ENCODE measurements at regions not wholly inside any gene's neighbourhood (a gene's known extent, or its start where the extent isn't known, plus 50 kb on each side); places are given as distances from the start of the nearest gene placed in this dataset.
"Not testable (repeated sequence)": the region's sequence is repeated elsewhere in the genome, so short reads cannot be mapped to it uniquely, and the experiment has no call there.

DNA sequence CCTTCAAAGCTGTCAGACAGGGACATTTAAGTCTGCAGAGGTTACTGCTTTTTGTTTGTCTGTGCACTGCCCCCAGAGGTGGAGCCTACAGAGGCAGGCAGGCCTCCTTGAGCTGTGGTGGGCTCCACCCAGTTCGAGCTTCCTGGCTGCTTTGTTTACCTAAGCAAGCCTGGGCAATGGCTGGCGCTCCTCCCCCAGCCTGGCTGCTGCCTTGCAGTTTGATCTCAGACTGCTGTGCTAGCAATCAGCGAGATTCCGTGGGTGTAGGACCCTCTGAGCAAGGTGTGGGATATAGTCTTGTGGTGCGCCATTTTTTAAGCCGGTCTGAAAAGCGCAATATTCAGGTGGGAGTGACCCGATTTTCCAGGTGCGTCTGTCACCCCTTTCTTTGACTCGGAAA is 166.4 kb downstream of the SHCBP1 start:
- not testable (repeated sequence) for H4K8ac ChIP-seq (ENCODE audit: low read depth, low read length); H3K27me3 ChIP-seq (ENCODE audit: control insufficient read depth in 3 of 3, insufficient read depth in 3 of 3, low read depth in 1 of 3, low read length in 3 of 3); H2AK5ac ChIP-seq (ENCODE audit: low read depth, low read length)

DNA sequence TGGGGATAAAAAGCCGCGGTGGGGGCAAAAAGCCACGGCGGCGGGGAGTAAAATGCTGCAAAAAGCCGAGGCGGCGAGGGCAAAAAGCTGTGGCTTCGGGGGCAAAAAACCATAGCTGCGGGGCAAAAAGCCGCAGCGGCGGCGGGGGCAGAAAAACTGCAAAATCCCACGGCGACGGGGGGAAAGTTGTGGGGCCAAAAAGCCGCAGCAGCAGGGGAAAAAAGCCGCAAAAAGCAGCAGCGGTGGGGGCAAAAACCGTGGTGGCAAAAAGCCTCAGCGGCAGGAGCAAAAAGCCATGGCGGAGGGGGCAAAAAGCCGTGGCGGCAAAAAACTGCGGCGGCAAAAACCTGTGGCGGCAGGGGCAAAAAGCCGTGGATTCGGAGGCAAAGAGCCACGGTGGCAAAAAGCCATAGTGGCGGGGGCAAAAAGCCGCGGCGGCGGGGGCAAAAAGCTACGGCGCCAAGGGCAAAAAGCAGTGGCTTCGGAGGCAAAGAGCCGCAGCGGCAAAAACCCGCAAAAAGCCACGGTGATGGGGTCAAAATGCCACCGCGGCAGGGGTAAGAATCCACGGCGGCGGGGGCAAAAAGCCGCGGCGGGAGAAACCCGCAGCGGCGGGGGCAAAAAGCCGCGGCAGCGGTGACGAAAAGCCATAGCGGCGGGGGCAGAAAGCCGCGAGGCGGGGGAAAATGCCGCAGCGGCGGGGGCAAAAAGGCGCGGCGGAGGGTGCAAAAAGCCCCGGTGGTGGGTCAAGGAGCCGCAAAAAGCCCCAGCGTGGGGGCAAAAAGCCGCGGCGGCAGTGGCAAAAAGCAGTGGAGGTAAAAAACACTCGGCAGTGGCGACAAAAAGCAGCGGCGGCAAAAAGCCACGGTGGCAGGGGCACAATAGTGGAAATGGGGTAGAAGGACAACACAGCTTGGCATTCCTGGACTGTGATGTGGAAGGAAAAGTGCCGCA is 192.8 kb downstream of the SHCBP1 start:
- Histone ChIP-seq H3K27me3 (ENCODE audit: control insufficient read depth in 3 of 3, insufficient read depth in 3 of 3, low read depth in 1 of 3, low read length in 3 of 3) (no peaks in the 10 kb centered on the region), H3K4me3 (ENCODE audit: low read length in 2 of 2) (no peak overlapping the region), H3K27ac (replicated peaks; ENCODE audit: low read length) (no peak overlapping the region), H2AFZ (ENCODE audit: low read length) (no peak overlapping the region), H2BK15ac (ENCODE audit: low read length) (no peak overlapping the region), H4K8ac (ENCODE audit: low read depth, low read length) (no peak overlapping the region), H3K18ac (ENCODE audit: low read length) (no peak overlapping the region), H3K9me3 (replicated peaks in 1 of 2; ENCODE audit: control insufficient read depth in 2 of 2, insufficient read depth in 1 of 2, low read depth in 1 of 2, low read length in 2 of 2) (peaks cover 0 to 1% of the 10 kb centered on the region in 2 donors), H3K4me2 (ENCODE audit: insufficient read depth, low read length, poor library complexity, severe bottlenecking) (no peak overlapping the region), H3K79me1 (ENCODE audit: low read depth, low read length) (no peaks in the 10 kb centered on the region), H3K14ac (ENCODE audit: low read length) (no peak overlapping the region), H2BK12ac (ENCODE audit: low read length) (no peak overlapping the region), H2AK5ac (ENCODE audit: low read depth, low read length) (no peak overlapping the region), H4K91ac (ENCODE audit: low read depth, low read length, poor library complexity) (no peak overlapping the region), H2BK120ac (ENCODE audit: low read depth, low read length) (no peak overlapping the region), H3K36me3 (replicated peaks in 1 of 2; ENCODE audit: control insufficient read depth in 2 of 2, insufficient read depth in 2 of 2, low read length in 2 of 2) (no peaks in the 10 kb centered on the region), H3K9ac (ENCODE audit: low read depth, low read length, poor library complexity) (no peak overlapping the region), H3K4me1 (ENCODE audit: control insufficient read depth in 2 of 2, insufficient read depth in 1 of 2, low read depth in 1 of 2, low read length in 2 of 2) (no peaks in the 10 kb centered on the region), H3K4ac (ENCODE audit: low read length) (no peak overlapping the region), H2BK5ac (ENCODE audit: low read length) (no peak overlapping the region), H3K23ac (ENCODE audit: low read depth, low read length, poor library complexity) (no peak overlapping the region)
- no peak for DNase-seq (ENCODE audit: low spot score)
- no CpG with 5 or more reads among the region's 81 CpGs for WGBS, 2 donors (ENCODE audit: extremely low coverage in 2 of 2, insufficient read length in 2 of 2, insufficient replicate concordance in 1 of 2)

More for the DNA sequence above, 166.4 kb downstream of the SHCBP1 start:
- H4K91ac ChIP-seq (ENCODE audit: low read depth, low read length, poor library complexity); H2BK15ac ChIP-seq (ENCODE audit: low read length); H2AFZ ChIP-seq (ENCODE audit: low read length); H2BK12ac ChIP-seq (ENCODE audit: low read length); H3K23ac ChIP-seq (ENCODE audit: low read depth, low read length, poor library complexity); H3K79me1 ChIP-seq (ENCODE audit: low read depth, low read length); H2BK5ac ChIP-seq (ENCODE audit: low read length); H3K4me1 ChIP-seq (ENCODE audit: control insufficient read depth in 2 of 2, insufficient read depth in 1 of 2, low read depth in 1 of 2, low read length in 2 of 2); H3K4ac ChIP-seq (ENCODE audit: low read length); DNase-seq (ENCODE audit: low spot score); H3K27ac ChIP-seq (replicated peaks; ENCODE audit: low read length); H3K9ac ChIP-seq (ENCODE audit: low read depth, low read length, poor library complexity); H3K4me2 ChIP-seq (ENCODE audit: insufficient read depth, low read length, poor library complexity, severe bottlenecking); H2BK120ac ChIP-seq (ENCODE audit: low read depth, low read length); H3K4me3 ChIP-seq (ENCODE audit: low read length in 2 of 2); H3K9me3 ChIP-seq (replicated peaks in 1 of 2; ENCODE audit: control insufficient read depth in 2 of 2, insufficient read depth in 1 of 2, low read depth in 1 of 2, low read length in 2 of 2); H3K18ac ChIP-seq (ENCODE audit: low read length); H3K36me3 ChIP-seq (replicated peaks in 1 of 2; ENCODE audit: control insufficient read depth in 2 of 2, insufficient read depth in 2 of 2, low read length in 2 of 2); H3K14ac ChIP-seq (ENCODE audit: low read length): not testable (repeated sequence)
- WGBS, 2 donors (ENCODE audit: extremely low coverage in 2 of 2, insufficient read length in 2 of 2, insufficient replicate concordance in 1 of 2), result no CpG with 5 or more reads among the region's 10 CpGs

DNA sequence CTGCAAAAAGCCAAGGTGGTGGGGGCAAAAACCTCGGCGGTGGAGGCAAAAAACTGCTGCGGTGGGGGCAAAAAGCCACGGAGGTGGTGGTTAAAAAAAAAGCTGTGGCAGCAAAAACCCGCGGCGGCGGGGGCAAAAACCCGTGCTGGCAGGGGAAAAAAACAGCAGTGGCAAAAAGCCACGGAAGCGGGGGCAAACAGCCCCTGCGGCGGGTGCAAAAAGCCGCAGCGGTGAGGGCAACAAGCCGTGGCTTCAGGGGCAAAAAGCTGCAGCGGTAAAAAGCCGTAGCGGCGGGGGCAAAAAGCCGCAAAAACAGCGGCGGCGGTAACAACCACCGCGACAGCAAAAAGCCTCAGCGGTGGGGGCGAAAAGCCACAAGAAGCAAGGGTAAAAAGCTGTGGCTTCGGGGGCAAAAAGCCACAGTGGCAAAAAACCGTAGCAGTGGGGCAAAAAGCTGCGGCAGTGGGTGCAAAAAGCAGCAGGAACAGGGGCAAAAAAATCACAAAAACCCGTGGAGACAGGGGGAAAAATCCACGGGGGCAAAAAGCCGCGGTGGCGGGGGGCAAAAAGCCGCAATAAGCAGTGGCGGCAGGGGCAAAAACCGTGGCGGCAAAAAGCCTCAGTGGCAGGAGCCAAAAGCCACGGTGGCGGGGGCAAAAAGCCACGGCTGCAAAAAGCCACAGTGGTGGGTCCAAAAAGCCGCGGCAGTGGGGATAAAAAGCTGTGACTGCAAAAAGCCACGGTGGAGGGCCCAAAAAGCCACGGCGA is 193.7 kb downstream of the SHCBP1 start:
- no peak for DNase-seq (ENCODE audit: low spot score)
- no peaks in the 10 kb centered on the region for H3K27me3 ChIP-seq (ENCODE audit: control insufficient read depth in 3 of 3, insufficient read depth in 3 of 3, low read depth in 1 of 3, low read length in 3 of 3)
- H4K8ac ChIP-seq (ENCODE audit: low read depth, low read length), result no peak overlapping the region
- no peak overlapping the region for H2BK12ac ChIP-seq (ENCODE audit: low read length)
- no peak overlapping the region for H3K23ac ChIP-seq (ENCODE audit: low read depth, low read length, poor library complexity)
- H2AK5ac ChIP-seq (ENCODE audit: low read depth, low read length), result no peak overlapping the region
- no peak overlapping the region for H4K91ac ChIP-seq (ENCODE audit: low read depth, low read length, poor library complexity)
- H3K36me3 ChIP-seq (replicated peaks in 1 of 2; ENCODE audit: control insufficient read depth in 2 of 2, insufficient read depth in 2 of 2, low read length in 2 of 2), result no peaks in the 10 kb centered on the region
- no peak overlapping the region for H2BK15ac ChIP-seq (ENCODE audit: low read length)
- no peak overlapping the region for H2AFZ ChIP-seq (ENCODE audit: low read length)
- no peak overlapping the region for H3K4ac ChIP-seq (ENCODE audit: low read length)
- no peaks in the 10 kb centered on the region for H3K79me1 ChIP-seq (ENCODE audit: low read depth, low read length)
- H2BK120ac ChIP-seq (ENCODE audit: low read depth, low read length), result no peak overlapping the region
- H3K18ac ChIP-seq (ENCODE audit: low read length), result no peak overlapping the region
- no CpG with 5 or more reads among the region's 48 CpGs for WGBS, 2 donors (ENCODE audit: extremely low coverage in 2 of 2, insufficient read length in 2 of 2, insufficient replicate concordance in 1 of 2)
- no peak overlapping the region for H3K4me2 ChIP-seq (ENCODE audit: insufficient read depth, low read length, poor library complexity, severe bottlenecking)
- H3K9me3 ChIP-seq (replicated peaks in 1 of 2; ENCODE audit: control insufficient read depth in 2 of 2, insufficient read depth in 1 of 2, low read depth in 1 of 2, low read length in 2 of 2), result peaks cover 0 to 1% of the 10 kb centered on the region in 2 donors
- H3K14ac ChIP-seq (ENCODE audit: low read length), result no peak overlapping the region
- no peak overlapping the region for H2BK5ac ChIP-seq (ENCODE audit: low read length)
- no peak overlapping the region for H3K9ac ChIP-seq (ENCODE audit: low read depth, low read length, poor library complexity)
- H3K4me3 ChIP-seq (ENCODE audit: low read length in 2 of 2), result no peak overlapping the region
- H3K27ac ChIP-seq (replicated peaks; ENCODE audit: low read length), result no peak overlapping the region
- H3K4me1 ChIP-seq (ENCODE audit: control insufficient read depth in 2 of 2, insufficient read depth in 1 of 2, low read depth in 1 of 2, low read length in 2 of 2), result no peaks in the 10 kb centered on the region

DNA sequence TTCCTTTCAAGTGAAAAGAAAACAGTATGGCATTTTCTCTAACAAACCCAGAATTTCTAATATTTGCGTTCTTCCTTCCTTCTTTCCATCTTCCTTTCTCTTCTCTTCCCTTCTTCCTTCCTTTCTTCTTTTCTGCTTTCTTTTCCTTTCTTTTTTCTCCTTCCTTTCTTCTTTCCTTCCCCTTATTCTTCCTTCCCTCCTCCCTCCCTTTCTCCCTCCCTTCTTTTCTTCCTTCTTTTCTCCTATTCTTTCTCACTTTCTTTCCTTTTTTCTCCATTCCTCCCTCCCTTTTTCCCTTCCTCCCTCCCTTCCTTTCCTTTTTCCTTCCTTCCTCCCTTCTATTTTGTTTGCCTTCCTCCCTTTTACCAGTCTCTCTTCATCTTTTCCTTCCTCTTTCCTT is 194.8 kb downstream of the SHCBP1 start:
- Histone ChIP-seq H2BK120ac (ENCODE audit: low read depth, low read length) (no peak overlapping the region), H3K4ac (ENCODE audit: low read length) (no peak overlapping the region), H3K4me3 (ENCODE audit: low read length in 2 of 2) (no peak overlapping the region), H3K4me1 (ENCODE audit: control insufficient read depth in 2 of 2, insufficient read depth in 1 of 2, low read depth in 1 of 2, low read length in 2 of 2) (no peaks in the 10 kb centered on the region), H2AK5ac (ENCODE audit: low read depth, low read length) (no peak overlapping the region), H3K23ac (ENCODE audit: low read depth, low read length, poor library complexity) (no peak overlapping the region), H4K8ac (ENCODE audit: low read depth, low read length) (no peak overlapping the region), H2AFZ (ENCODE audit: low read length) (no peak overlapping the region), H3K18ac (ENCODE audit: low read length) (no peak overlapping the region), H3K79me1 (ENCODE audit: low read depth, low read length) (no peaks in the 10 kb centered on the region), H3K27ac (replicated peaks; ENCODE audit: low read length) (no peak overlapping the region), H3K14ac (ENCODE audit: low read length) (no peak overlapping the region), H3K4me2 (ENCODE audit: insufficient read depth, low read length, poor library complexity, severe bottlenecking) (no peak overlapping the region), H2BK15ac (ENCODE audit: low read length) (no peak overlapping the region), H3K27me3 (ENCODE audit: control insufficient read depth in 3 of 3, insufficient read depth in 3 of 3, low read depth in 1 of 3, low read length in 3 of 3) (no peaks in the 10 kb centered on the region), H3K9me3 (replicated peaks in 1 of 2; ENCODE audit: control insufficient read depth in 2 of 2, insufficient read depth in 1 of 2, low read depth in 1 of 2, low read length in 2 of 2) (peaks cover 0 to 1% of the 10 kb centered on the region in 2 donors), H2BK12ac (ENCODE audit: low read length) (no peak overlapping the region), H4K91ac (ENCODE audit: low read depth, low read length, poor library complexity) (no peak overlapping the region), H3K9ac (ENCODE audit: low read depth, low read length, poor library complexity) (no peak overlapping the region), H2BK5ac (ENCODE audit: low read length) (no peak overlapping the region), H3K36me3 (replicated peaks in 1 of 2; ENCODE audit: control insufficient read depth in 2 of 2, insufficient read depth in 2 of 2, low read length in 2 of 2) (no peaks in the 10 kb centered on the region)
- no CpG with 5 or more reads among the region's 1 CpG for WGBS, 2 donors (ENCODE audit: extremely low coverage in 2 of 2, insufficient read length in 2 of 2, insufficient replicate concordance in 1 of 2)
- DNase-seq (ENCODE audit: low spot score), result no peak

All from neuronal stem cell (in vitro differentiated cells).